MM.1S (cell line): ENCODE measurements at regions not wholly inside any gene's neighbourhood (a gene's known extent, or its start where the extent isn't known, plus 50 kb on each side); places are given as distances from the start of the nearest gene placed in this dataset.

Experiments
- EZH2phosphoT487 ChIP-seq: fragments of 300-600 bp; sonication (generic); IDR thresholded peaks from 2 replicates; pipeline ENCODE4 v1.6.1; 2018; ENCODE audit warnings: antibody characterized with exemption, low read length
- TF ChIP-seq, protein P1 (sequence below): fragments of 300-600 bp; sonication (generic); IDR thresholded peaks from 2 replicates; pipeline ENCODE4 v1.5.1; 2016; ENCODE audit warnings: antibody characterized with exemption, low read length, mixed read lengths

DNA sequence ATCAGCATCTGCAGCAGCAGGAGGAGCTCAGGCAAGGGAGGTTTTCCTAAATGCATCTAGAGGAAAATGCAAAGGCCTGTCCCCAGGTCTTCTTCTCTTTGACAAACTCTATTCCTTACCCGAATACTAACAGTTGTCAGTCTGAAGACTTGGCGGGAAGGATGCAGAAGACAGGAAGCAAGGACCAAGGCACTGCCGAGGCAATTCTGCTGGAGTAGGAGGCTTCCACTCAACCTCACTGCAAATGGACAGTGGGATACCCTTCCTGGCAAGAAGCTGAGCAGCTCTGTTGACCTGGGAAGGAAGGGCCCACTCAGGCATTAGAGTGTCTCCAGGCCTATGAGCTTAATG, 373.0 kb downstream of the CCSER2 start:
- TF ChIP-seq, protein P1, sequence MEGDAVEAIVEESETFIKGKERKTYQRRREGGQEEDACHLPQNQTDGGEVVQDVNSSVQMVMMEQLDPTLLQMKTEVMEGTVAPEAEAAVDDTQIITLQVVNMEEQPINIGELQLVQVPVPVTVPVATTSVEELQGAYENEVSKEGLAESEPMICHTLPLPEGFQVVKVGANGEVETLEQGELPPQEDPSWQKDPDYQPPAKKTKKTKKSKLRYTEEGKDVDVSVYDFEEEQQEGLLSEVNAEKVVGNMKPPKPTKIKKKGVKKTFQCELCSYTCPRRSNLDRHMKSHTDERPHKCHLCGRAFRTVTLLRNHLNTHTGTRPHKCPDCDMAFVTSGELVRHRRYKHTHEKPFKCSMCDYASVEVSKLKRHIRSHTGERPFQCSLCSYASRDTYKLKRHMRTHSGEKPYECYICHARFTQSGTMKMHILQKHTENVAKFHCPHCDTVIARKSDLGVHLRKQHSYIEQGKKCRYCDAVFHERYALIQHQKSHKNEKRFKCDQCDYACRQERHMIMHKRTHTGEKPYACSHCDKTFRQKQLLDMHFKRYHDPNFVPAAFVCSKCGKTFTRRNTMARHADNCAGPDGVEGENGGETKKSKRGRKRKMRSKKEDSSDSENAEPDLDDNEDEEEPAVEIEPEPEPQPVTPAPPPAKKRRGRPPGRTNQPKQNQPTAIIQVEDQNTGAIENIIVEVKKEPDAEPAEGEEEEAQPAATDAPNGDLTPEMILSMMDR = no peak
- no peak for TF ChIP-seq EZH2phosphoT487
